Common myeloid progenitor, CD34-positive (primary cell): ENCODE measurements at regions not wholly inside any gene's neighbourhood (a gene's known extent, or its start where the extent isn't known, plus 50 kb on each side); places are given as distances from the start of the nearest gene placed in this dataset.

ENCODE experiments used
- CTCF ChIA-PET: fragments of 350-600 bp; sonication (Branson Sonifier 250); formaldehyde crosslinking; loops from one replicate; lab custom pipeline; 2021; ENCODE audit warnings: antibody characterized with exemption; lab: Charles Lee
- POLR2A ChIA-PET: fragments of 350-600 bp; sonication (Branson Sonifier 250); formaldehyde crosslinking; loops from one replicate; lab custom pipeline; 2021; ENCODE audit warnings: antibody characterized with exemption; lab: Charles Lee
- DNase-seq, 3 donors: peaks; one replicate each; pipeline versions ENCODE4 v3.0.0 to v3.0.0-alpha.2; 2013
- H3K27ac ChIP-seq, 2 experiments: 1 replicate in 1 of 2; 2 replicates in 1 of 2; pipeline ENCODE4 v1.7.0; 2013; ENCODE audit warnings: inconsistent platforms in 2 of 2, low read length in 2 of 2, mild to moderate bottlenecking in 2 of 2, low read depth in 1 of 2, moderate library complexity in 1 of 2; ENCODE audit not compliant: severe bottlenecking in 2 of 2, insufficient read depth in 1 of 2, poor library complexity in 1 of 2
- H3K27me3 ChIP-seq, 5 experiments: replicated peaks in 2 of 5; 1 replicate in 3 of 5; 2 replicates in 2 of 5; pipeline versions ENCODE4 v1.6.1 to v1.7.0; 2013; ENCODE audit warnings: low read length in 4 of 5, mild to moderate bottlenecking in 2 of 5, moderate library complexity in 2 of 5, inconsistent platforms in 1 of 5; ENCODE audit not compliant: insufficient read depth in 5 of 5, control insufficient read depth in 4 of 5
- H3K36me3 ChIP-seq, 4 experiments: 1 replicate in 2 of 4; 2 replicates in 2 of 4; pipeline versions ENCODE4 v1.6.1 to v1.7.0; 2013; ENCODE audit warnings: low read length in 3 of 4, control low read depth in 1 of 4, mild to moderate bottlenecking in 1 of 4; ENCODE audit not compliant: control insufficient read depth in 4 of 4, insufficient read depth in 4 of 4
- H3K4me1 ChIP-seq, 4 experiments: 1 replicate in 3 of 4; 2 replicates in 1 of 4; pipeline versions ENCODE4 v1.6.1 to v1.7.1; 2013; ENCODE audit warnings: low read length in 3 of 4, mild to moderate bottlenecking in 3 of 4, control low read depth in 1 of 4, inconsistent platforms in 1 of 4, moderate library complexity in 1 of 4; ENCODE audit not compliant: control insufficient read depth in 4 of 4, insufficient read depth in 4 of 4; ENCODE audit errors: control extremely low read depth in 1 of 4
- H3K4me3 ChIP-seq, 7 experiments: 1 replicate in 4 of 7; 2 replicates in 3 of 7; pipeline versions ENCODE4 v1.5.1 to v1.7.0; 2013; ENCODE audit warnings: mild to moderate bottlenecking in 7 of 7, low read length in 6 of 7, moderate library complexity in 6 of 7, inconsistent platforms in 2 of 7, low read depth in 2 of 7, control low read depth in 1 of 7; ENCODE audit not compliant: insufficient read depth in 4 of 7, control insufficient read depth in 1 of 7; ENCODE audit errors: extremely low read depth in 1 of 7
- H3K9me3 ChIP-seq, 5 experiments: 1 replicate in 4 of 5; 2 replicates in 1 of 5; pipeline versions ENCODE4 v1.6.1 to v1.7.1; 2013; ENCODE audit warnings: low read length in 4 of 5, mild to moderate bottlenecking in 2 of 5, inconsistent platforms in 1 of 5, low read depth in 1 of 5, moderate library complexity in 1 of 5; ENCODE audit not compliant: control insufficient read depth in 4 of 5, insufficient read depth in 2 of 5; ENCODE audit errors: control extremely low read depth in 1 of 5
- WGBS: methylation state at CpG from one replicate; pipeline ENCODE4 v1.1.5; 2013; ENCODE audit not compliant: insufficient coverage; 5-methylcytosine and 5-hydroxymethylcytosine counted together

GRCh38 chr15:70447521-70447920 is 315.8 kb downstream of the UACA start:
- POLR2A ChIA-PET, result interaction anchor here (0.6 to 1.4 kb wide), 3 partner anchors 27 to 395 kb away, joined by 3 to 6 read pairs (median 4); no protein-coding TSS in a partner anchor
- 17% methylated on average over 1 of the region's 2 CpGs for WGBS
- CTCF ChIA-PET, result interaction anchor here (0.7 to 1.5 kb wide), 6 partner anchors 10 to 49 kb away, joined by 3 to 4 read pairs (median 3); no protein-coding TSS in a partner anchor
- Histone ChIP-seq H3K27ac (peak overlapping the region in 1 of 2 experiments; percentile 41), H3K9me3 (no peaks in the 10 kb centered on the region), H3K4me3 (peak overlapping the region in 4 of 7 experiments; percentile 1 to 62 (median 39)), H3K27me3 (no peaks in the 10 kb centered on the region), H3K4me1 (peaks cover 4 to 83% (median 72%) of the 10 kb centered on the region in 4 experiments), H3K36me3 (no peaks in the 10 kb centered on the region)
- DNase-seq, result no peak

- H3K4me3 ChIP-seq, result no peak overlapping the region
- H3K27ac ChIP-seq, result no peak overlapping the region
- CTCF ChIA-PET, result interaction anchor here (0.7 to 1.5 kb wide), 7 partner anchors 10 to 50 kb away, joined by 3 to 4 read pairs (median 3); no protein-coding TSS in a partner anchor
- no peaks in the 10 kb centered on the region for H3K36me3 ChIP-seq
- POLR2A ChIA-PET, result interaction anchor here (0.5 kb wide), 1 partner anchor 35 kb away, joined by 3 read pairs; no protein-coding TSS in a partner anchor
- H3K27me3 ChIP-seq, result no peaks in the 10 kb centered on the region
- DNase-seq, result no peak
- H3K4me1 ChIP-seq, result peaks cover 4 to 78% (median 68%) of the 10 kb centered on the region in 4 experiments
- WGBS, result 69% methylated on average over 5 of the region's 5 CpGs
- H3K9me3 ChIP-seq, result no peaks in the 10 kb centered on the region
These were observed 316.3 kb downstream of the UACA start for GRCh38 chr15:70447081-70447480.

- CTCF ChIA-PET, result no interaction called here
- Histone ChIP-seq H3K27ac (no peak overlapping the region), H3K4me3 (no peak overlapping the region), H3K36me3 (no peaks in the 10 kb centered on the region), H3K27me3 (no peaks in the 10 kb centered on the region), H3K4me1 (peaks cover 4 to 66% (median 54%) of the 10 kb centered on the region in 4 experiments), H3K9me3 (no peaks in the 10 kb centered on the region)
- POLR2A ChIA-PET, result interaction anchor here (0.8 kb wide), 1 partner anchor 10 kb away, joined by 3 read pairs; no protein-coding TSS in a partner anchor
- peak in 2 of 3 donors; percentile 36 to 39 for DNase-seq
- WGBS, result 32% methylated on average over 7 of the region's 9 CpGs
These were observed 319.7 kb downstream of the UACA start for GRCh38 chr15:70443486-70444273.

GRCh38 chr15:70442616-70443321 is 320.6 kb downstream of the UACA start:
- peaks cover 4 to 57% (median 45%) of the 10 kb centered on the region in 4 experiments for H3K4me1 ChIP-seq
- no peak overlapping the region for H3K27ac ChIP-seq
- H3K9me3 ChIP-seq, result no peaks in the 10 kb centered on the region
- ChIA-PET POLR2A (no interaction called here), CTCF (no interaction called here)
- H3K36me3 ChIP-seq, result no peaks in the 10 kb centered on the region
- 100% methylated on average over 5 of the region's 13 CpGs for WGBS
- H3K27me3 ChIP-seq, result no peaks in the 10 kb centered on the region
- no peak for DNase-seq
- no peak overlapping the region for H3K4me3 ChIP-seq

- Histone ChIP-seq H3K27ac (no peak overlapping the region), H3K27me3 (no peaks in the 10 kb centered on the region), H3K36me3 (no peaks in the 10 kb centered on the region), H3K4me1 (peaks cover 2 to 53% (median 40%) of the 10 kb centered on the region in 4 experiments), H3K4me3 (no peak overlapping the region), H3K9me3 (no peaks in the 10 kb centered on the region)
- POLR2A ChIA-PET, result no interaction called here
- no peak for DNase-seq
- WGBS, result 95% methylated on average over 13 of the region's 13 CpGs
- CTCF ChIA-PET, result no interaction called here
These were observed 321.1 kb downstream of the UACA start for GRCh38 chr15:70442211-70442610.

GRCh38 chr15:70440416-70441138 is 322.8 kb downstream of the UACA start:
- no peak for DNase-seq
- H3K4me3 ChIP-seq, result no peak overlapping the region
- 100% methylated on average over 9 of the region's 10 CpGs for WGBS
- H3K27me3 ChIP-seq, result no peaks in the 10 kb centered on the region
- H3K9me3 ChIP-seq, result no peaks in the 10 kb centered on the region
- ChIA-PET POLR2A (no interaction called here), CTCF (interaction anchor here (1.0 to 2.7 kb wide), 3 partner anchors 9 to 26 kb away, joined by 4 to 10 read pairs (median 4); no protein-coding TSS in a partner anchor)
- H3K4me1 ChIP-seq, result peaks cover 7 to 50% (median 32%) of the 10 kb centered on the region in 4 experiments
- no peaks in the 10 kb centered on the region for H3K36me3 ChIP-seq
- no peak overlapping the region for H3K27ac ChIP-seq
